ENCODE measurements at regions not wholly inside any gene's neighbourhood (a gene's known extent, or its start where the extent isn't known, plus 50 kb on each side); places are given as distances from the start of the nearest gene placed in this dataset.

DNA sequence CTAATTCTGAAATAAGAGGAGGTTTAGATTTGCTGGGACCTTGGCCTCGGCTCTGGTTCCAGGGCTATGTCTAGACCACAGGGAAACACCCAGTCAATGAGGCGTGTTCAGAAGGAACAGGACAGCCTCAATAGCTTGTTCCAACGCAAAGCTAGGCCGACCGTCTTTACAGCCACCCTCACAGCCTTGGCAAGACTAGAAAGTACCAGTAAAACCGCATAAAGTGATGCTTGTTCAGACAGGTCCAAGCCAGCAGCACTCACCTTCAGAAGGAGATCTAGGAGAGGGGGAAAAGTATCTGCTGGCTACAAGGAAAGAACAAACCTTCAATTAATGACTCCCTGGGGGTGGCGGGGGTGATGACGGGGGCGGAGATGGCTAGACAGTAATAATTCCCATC is 50.1 kb upstream of the LMTK2 start:
- peaks cover 5% of the 10 kb centered on the region for H3K4me1 ChIP-seq
- H3K36me3 ChIP-seq: no peaks in the 10 kb centered on the region
- TF ChIP-seq POLR2A (IDR thresholded peaks at IDR 0.05): no peak
- TF ChIP-seq, protein P1, sequence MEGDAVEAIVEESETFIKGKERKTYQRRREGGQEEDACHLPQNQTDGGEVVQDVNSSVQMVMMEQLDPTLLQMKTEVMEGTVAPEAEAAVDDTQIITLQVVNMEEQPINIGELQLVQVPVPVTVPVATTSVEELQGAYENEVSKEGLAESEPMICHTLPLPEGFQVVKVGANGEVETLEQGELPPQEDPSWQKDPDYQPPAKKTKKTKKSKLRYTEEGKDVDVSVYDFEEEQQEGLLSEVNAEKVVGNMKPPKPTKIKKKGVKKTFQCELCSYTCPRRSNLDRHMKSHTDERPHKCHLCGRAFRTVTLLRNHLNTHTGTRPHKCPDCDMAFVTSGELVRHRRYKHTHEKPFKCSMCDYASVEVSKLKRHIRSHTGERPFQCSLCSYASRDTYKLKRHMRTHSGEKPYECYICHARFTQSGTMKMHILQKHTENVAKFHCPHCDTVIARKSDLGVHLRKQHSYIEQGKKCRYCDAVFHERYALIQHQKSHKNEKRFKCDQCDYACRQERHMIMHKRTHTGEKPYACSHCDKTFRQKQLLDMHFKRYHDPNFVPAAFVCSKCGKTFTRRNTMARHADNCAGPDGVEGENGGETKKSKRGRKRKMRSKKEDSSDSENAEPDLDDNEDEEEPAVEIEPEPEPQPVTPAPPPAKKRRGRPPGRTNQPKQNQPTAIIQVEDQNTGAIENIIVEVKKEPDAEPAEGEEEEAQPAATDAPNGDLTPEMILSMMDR (IDR thresholded peaks at IDR 0.05): no peak
- TF ChIP-seq POLR2AphosphoS5 (IDR thresholded peaks at IDR 0.05; ENCODE audit: insufficient read depth in 1 of 2, low read depth in 1 of 2): peak in 1 of 2 donors; percentile 61
- H3K27ac ChIP-seq: peak overlapping the region; percentile 65
- intact Hi-C loops (cut with DNase I): no loop called here
- no peaks in the 10 kb centered on the region for H3K27me3 ChIP-seq
- DNase-seq (ENCODE audit: extremely low spot score in 2 of 2): no peak
- H3K4me3 ChIP-seq: no peak overlapping the region
- no peaks in the 10 kb centered on the region for H3K9me3 ChIP-seq
